Neuronal stem cell (in vitro differentiated cells): ENCODE measurements at regions not wholly inside any gene's neighbourhood (a gene's known extent, or its start where the extent isn't known, plus 50 kb on each side); places are given as distances from the start of the nearest gene placed in this dataset.

Experiments used
- DNase-seq: peaks from one replicate; pipeline ENCODE4 v3.0.0-alpha.2; 2013; ENCODE audit warnings: low spot score
- H2AFZ ChIP-seq: one replicate; pipeline ENCODE4 v1.6.1; 2013; ENCODE audit warnings: mild to moderate bottlenecking, low read length, inconsistent platforms
- H2AK5ac ChIP-seq: 2 replicates; pipeline ENCODE4 v1.6.1; 2013; ENCODE audit warnings: low read depth, mild to moderate bottlenecking, inconsistent platforms, low read length, moderate library complexity, mixed read lengths
- H2BK120ac ChIP-seq: 2 replicates; pipeline ENCODE4 v1.6.1; 2013; ENCODE audit warnings: low read depth, mild to moderate bottlenecking, inconsistent platforms, low read length, moderate library complexity, mixed read lengths
- H2BK12ac ChIP-seq: one replicate; pipeline ENCODE4 v1.6.1; 2013; ENCODE audit warnings: low read length, inconsistent platforms
- H2BK15ac ChIP-seq: 2 replicates; pipeline ENCODE4 v1.6.1; 2013; ENCODE audit warnings: mild to moderate bottlenecking, low read length, inconsistent platforms, mixed read lengths
- H2BK5ac ChIP-seq: one replicate; pipeline ENCODE4 v1.6.1; 2013; ENCODE audit warnings: inconsistent platforms, mild to moderate bottlenecking, low read length, moderate library complexity
- H3K14ac ChIP-seq: one replicate; pipeline ENCODE4 v1.6.1; 2013; ENCODE audit warnings: low read length, inconsistent platforms
- H3K18ac ChIP-seq: 2 replicates; pipeline ENCODE4 v1.6.1; 2013; ENCODE audit warnings: low read length, inconsistent platforms
- H3K23ac ChIP-seq: 2 replicates; pipeline ENCODE4 v1.6.1; 2013; ENCODE audit warnings: low read depth, mild to moderate bottlenecking, mixed read lengths, low read length, inconsistent platforms; ENCODE audit not compliant: poor library complexity
- H3K27ac ChIP-seq: replicated peaks from 3 replicates; pipeline ENCODE4 v1.5.1; 2013; ENCODE audit warnings: low read length, inconsistent platforms
- H3K27me3 ChIP-seq, 3 experiments: 2 replicates each; pipeline ENCODE4 v1.6.1; 2013; ENCODE audit warnings: low read length in 3 of 3, mild to moderate bottlenecking in 2 of 3, inconsistent platforms in 1 of 3, low read depth in 1 of 3, mixed read lengths in 1 of 3, moderate library complexity in 1 of 3; ENCODE audit not compliant: control insufficient read depth in 3 of 3, insufficient read depth in 3 of 3
- H3K36me3 ChIP-seq, 2 donors: replicated peaks in 1 of 2; 2 replicates each; pipeline ENCODE4 v1.6.1; 2013; ENCODE audit warnings: low read length in 2 of 2; ENCODE audit not compliant: control insufficient read depth in 2 of 2, insufficient read depth in 2 of 2
- H3K4ac ChIP-seq: 2 replicates; pipeline ENCODE4 v1.6.1; 2013; ENCODE audit warnings: inconsistent platforms, mild to moderate bottlenecking, low read length, moderate library complexity
- H3K4me1 ChIP-seq, 2 donors: 1 replicate in 1 of 2; 2 replicates in 1 of 2; pipeline ENCODE4 v1.6.1; 2013; ENCODE audit warnings: low read length in 2 of 2, low read depth in 1 of 2; ENCODE audit not compliant: control insufficient read depth in 2 of 2, insufficient read depth in 1 of 2
- H3K4me2 ChIP-seq: one replicate; pipeline ENCODE4 v1.6.1; 2013; ENCODE audit warnings: mild to moderate bottlenecking, low read length, inconsistent platforms; ENCODE audit not compliant: insufficient read depth, poor library complexity, severe bottlenecking
- H3K4me3 ChIP-seq, 2 donors: 2 replicates each; pipeline ENCODE4 v1.5.1; 2013; ENCODE audit warnings: low read length in 2 of 2, mild to moderate bottlenecking in 2 of 2, inconsistent platforms in 1 of 2, moderate library complexity in 1 of 2
- H3K79me1 ChIP-seq: one replicate; pipeline ENCODE4 v1.6.1; 2013; ENCODE audit warnings: low read depth, mild to moderate bottlenecking, inconsistent platforms, low read length, moderate library complexity
- H3K9ac ChIP-seq: one replicate; pipeline ENCODE4 v1.6.1; 2013; ENCODE audit warnings: mild to moderate bottlenecking, low read depth, low read length, inconsistent platforms; ENCODE audit not compliant: poor library complexity
- H3K9me3 ChIP-seq, 2 donors: replicated peaks in 1 of 2; 2 replicates each; pipeline versions ENCODE3 to v1.6.1; 2013; ENCODE audit warnings: low read length in 2 of 2, mild to moderate bottlenecking in 2 of 2, inconsistent platforms in 1 of 2, low read depth in 1 of 2, mixed read lengths in 1 of 2, moderate library complexity in 1 of 2; ENCODE audit not compliant: control insufficient read depth in 2 of 2, insufficient read depth in 1 of 2
- H4K8ac ChIP-seq: one replicate; pipeline ENCODE4 v1.6.1; 2013; ENCODE audit warnings: low read depth, mild to moderate bottlenecking, inconsistent platforms, low read length, moderate library complexity
- H4K91ac ChIP-seq: one replicate; pipeline ENCODE4 v1.6.1; 2013; ENCODE audit warnings: low read length, low read depth, mild to moderate bottlenecking, inconsistent platforms; ENCODE audit not compliant: poor library complexity
- WGBS, 2 donors: extraction: QIAGEN DNeasy Blood & Tissue Kit; methylation state at CpG; one replicate each; pipeline ENCODE4 v1.1.7; 2013; ENCODE audit warnings: missing lambda C conversion rate in 2 of 2, mixed read lengths in 1 of 2; ENCODE audit not compliant: insufficient read length in 2 of 2, insufficient replicate concordance in 1 of 2; ENCODE audit errors: extremely low coverage in 2 of 2; 5-methylcytosine and 5-hydroxymethylcytosine counted together

DNA sequence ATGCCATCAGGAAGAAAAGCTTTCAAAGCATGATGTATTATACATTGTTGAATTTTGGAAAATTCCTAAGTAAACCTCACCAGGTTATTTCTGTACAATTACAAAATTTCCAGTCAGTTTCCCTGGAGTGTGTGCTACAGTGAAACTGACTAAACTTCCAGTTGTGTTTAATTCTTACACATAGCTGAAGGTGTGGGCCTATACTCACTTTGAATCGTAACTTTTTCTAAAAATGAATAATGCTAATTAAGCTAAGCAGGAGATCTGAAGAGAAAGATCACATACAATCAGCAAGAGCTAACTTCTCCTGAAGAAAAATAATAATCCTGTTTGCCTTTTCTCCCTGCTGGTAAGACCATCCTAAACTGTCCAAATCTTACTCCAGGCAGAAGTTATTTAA is 537.2 kb upstream of the PBX1 start:
- Histone ChIP-seq H3K9me3 (peaks cover 0 to 7% of the 10 kb centered on the region in 2 donors), H3K36me3 (no peaks in the 10 kb centered on the region), H2BK15ac (no peak overlapping the region), H3K4me3 (no peak overlapping the region), H4K91ac (no peak overlapping the region), H2AFZ (no peak overlapping the region), H3K18ac (no peak overlapping the region), H3K9ac (no peak overlapping the region), H3K4me2 (no peak overlapping the region), H2BK5ac (no peak overlapping the region), H4K8ac (no peak overlapping the region), H3K4me1 (no peaks in the 10 kb centered on the region), H2AK5ac (no peak overlapping the region), H2BK120ac (no peak overlapping the region), H3K27ac (no peak overlapping the region), H3K4ac (no peak overlapping the region), H2BK12ac (no peak overlapping the region), H3K14ac (no peak overlapping the region), H3K27me3 (no peaks in the 10 kb centered on the region), H3K23ac (no peak overlapping the region), H3K79me1 (no peaks in the 10 kb centered on the region)
- DNase-seq = no peak
- no CpG with 5 or more reads among the region's 1 CpG for whole genome bisulfite sequencing, 2 donors

DNA sequence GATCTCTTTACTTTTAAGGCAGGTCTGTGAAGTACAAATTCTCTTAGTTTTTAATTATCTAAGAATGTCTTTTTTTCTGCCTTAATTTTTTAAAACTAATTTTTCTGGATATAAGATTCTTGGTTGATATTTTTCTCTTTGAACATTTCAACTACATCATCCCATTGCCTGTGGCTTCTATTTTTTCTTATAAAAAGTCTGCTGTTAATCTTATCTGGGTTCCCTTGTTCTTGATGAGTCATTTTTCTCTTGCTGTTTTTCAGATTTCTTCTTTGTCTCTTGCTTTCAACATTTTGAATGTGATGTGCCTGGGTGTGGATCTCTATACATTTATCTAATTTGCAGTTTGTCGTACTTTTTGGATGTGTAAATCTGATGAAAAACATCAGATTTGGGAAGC is 525.2 kb upstream of the PBX1 start:
- no CpG with 5 or more reads among the region's 1 CpG for WGBS, 2 donors
- no peak overlapping the region for H3K4me3 ChIP-seq

GRCh38 chr1:164040754-164041153 is 518.2 kb upstream of the PBX1 start:
- no peak overlapping the region for H4K91ac ChIP-seq
- H3K9ac ChIP-seq = no peak overlapping the region
- no peak overlapping the region for H3K18ac ChIP-seq
- no CpG with 5 or more reads among the region's 1 CpG for WGBS, 2 donors
- no peak overlapping the region for H3K14ac ChIP-seq
- no peaks in the 10 kb centered on the region for H3K4me1 ChIP-seq
- no peak overlapping the region for H2BK15ac ChIP-seq
- no peaks in the 10 kb centered on the region for H3K27me3 ChIP-seq
- H4K8ac ChIP-seq = no peak overlapping the region
- H2AFZ ChIP-seq = no peak overlapping the region
- no peaks in the 10 kb centered on the region for H3K36me3 ChIP-seq
- H3K79me1 ChIP-seq = no peaks in the 10 kb centered on the region
- H3K23ac ChIP-seq = no peak overlapping the region
- H2BK5ac ChIP-seq = no peak overlapping the region
- H2BK12ac ChIP-seq = no peak overlapping the region
- no peaks in the 10 kb centered on the region for H3K9me3 ChIP-seq
- no peak overlapping the region for H3K4ac ChIP-seq
- H3K27ac ChIP-seq = no peak overlapping the region
- H3K4me3 ChIP-seq = no peak overlapping the region
- no peak overlapping the region for H3K4me2 ChIP-seq
- no peak overlapping the region for H2AK5ac ChIP-seq
- DNase-seq = no peak
- H2BK120ac ChIP-seq = no peak overlapping the region

More for the DNA sequence above, 525.2 kb upstream of the PBX1 start:
- Histone ChIP-seq H2AFZ (no peak overlapping the region), H3K79me1 (no peaks in the 10 kb centered on the region), H3K4me1 (no peaks in the 10 kb centered on the region), H3K23ac (no peak overlapping the region), H3K14ac (no peak overlapping the region), H3K4ac (no peak overlapping the region), H3K9ac (no peak overlapping the region), H2BK5ac (no peak overlapping the region), H2BK12ac (no peak overlapping the region), H3K36me3 (no peaks in the 10 kb centered on the region), H2BK15ac (no peak overlapping the region), H2AK5ac (no peak overlapping the region), H3K27ac (no peak overlapping the region), H3K18ac (no peak overlapping the region), H3K4me2 (no peak overlapping the region), H3K9me3 (peaks cover 0 to 2% of the 10 kb centered on the region in 2 donors), H4K91ac (no peak overlapping the region), H4K8ac (no peak overlapping the region), H3K27me3 (no peaks in the 10 kb centered on the region), H2BK120ac (no peak overlapping the region)
- DNase-seq = no peak

- H4K91ac ChIP-seq = no peak overlapping the region
- no peak overlapping the region for H2AFZ ChIP-seq
- no peak overlapping the region for H2AK5ac ChIP-seq
- H3K4me2 ChIP-seq = no peak overlapping the region
- no peak overlapping the region for H2BK5ac ChIP-seq
- no peaks in the 10 kb centered on the region for H3K9me3 ChIP-seq
- no peaks in the 10 kb centered on the region for H3K36me3 ChIP-seq
- no peak overlapping the region for H3K4ac ChIP-seq
- no peak overlapping the region for H3K27ac ChIP-seq
- H3K23ac ChIP-seq = no peak overlapping the region
- no peak overlapping the region for H2BK12ac ChIP-seq
- H3K18ac ChIP-seq = no peak overlapping the region
- no peak overlapping the region for H3K4me3 ChIP-seq
- WGBS, 2 donors = no CpG with 5 or more reads among the region's 1 CpG
- no peak overlapping the region for H3K9ac ChIP-seq
- no peak overlapping the region for H2BK15ac ChIP-seq
- H3K79me1 ChIP-seq = no peaks in the 10 kb centered on the region
- H2BK120ac ChIP-seq = no peak overlapping the region
- no peak overlapping the region for H4K8ac ChIP-seq
- H3K14ac ChIP-seq = no peak overlapping the region
- H3K27me3 ChIP-seq = no peaks in the 10 kb centered on the region
- no peaks in the 10 kb centered on the region for H3K4me1 ChIP-seq
- no peak for DNase-seq
Measured at GRCh38 chr1:164051782-164052181, 507.2 kb upstream of the PBX1 start.
